ENCODE measurements at regions not wholly inside any gene's neighbourhood (a gene's known extent, or its start where the extent isn't known, plus 50 kb on each side); places are given as distances from the start of the nearest gene placed in this dataset.
"Not testable (repeated sequence)": the region's sequence is repeated elsewhere in the genome, so short reads cannot be mapped to it uniquely, and the experiment has no call there.

DNA sequence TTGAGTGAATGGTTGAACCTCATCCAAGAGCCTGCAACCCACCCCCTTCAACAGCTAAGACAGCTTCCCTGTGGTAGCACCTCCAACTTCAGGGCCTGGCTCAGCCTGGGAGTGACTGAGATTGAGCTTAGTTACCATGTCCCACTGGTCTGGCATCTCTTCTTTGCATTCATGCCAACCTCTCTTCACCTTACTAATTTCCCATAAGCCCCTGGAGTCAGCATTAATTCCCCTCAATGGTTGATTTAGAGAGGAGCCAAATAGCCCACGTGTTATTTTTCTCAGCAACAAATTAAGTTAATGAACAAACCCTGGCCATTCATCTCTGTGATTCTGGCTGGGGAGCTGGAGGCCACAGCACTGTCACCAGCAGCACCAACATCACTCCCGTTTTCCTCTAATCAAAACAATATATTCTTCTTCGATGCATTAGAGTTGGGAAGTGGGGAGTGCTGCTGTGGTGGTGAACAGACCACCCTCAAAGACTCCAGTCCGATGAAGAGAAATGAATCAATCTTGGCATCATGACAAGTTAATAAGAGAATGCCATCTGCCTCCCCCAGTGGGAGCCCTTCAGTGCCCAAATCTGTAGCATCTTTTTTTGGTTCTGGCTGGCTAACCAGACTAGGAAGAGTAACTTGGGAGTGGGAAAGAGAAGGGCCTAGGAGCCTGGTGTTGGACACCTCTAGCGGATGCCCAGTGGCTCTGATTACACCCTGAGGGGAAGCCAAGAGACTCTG lies 83.2 kb upstream of the ADRA1D start:
- no peak for DNase-seq

DNA sequence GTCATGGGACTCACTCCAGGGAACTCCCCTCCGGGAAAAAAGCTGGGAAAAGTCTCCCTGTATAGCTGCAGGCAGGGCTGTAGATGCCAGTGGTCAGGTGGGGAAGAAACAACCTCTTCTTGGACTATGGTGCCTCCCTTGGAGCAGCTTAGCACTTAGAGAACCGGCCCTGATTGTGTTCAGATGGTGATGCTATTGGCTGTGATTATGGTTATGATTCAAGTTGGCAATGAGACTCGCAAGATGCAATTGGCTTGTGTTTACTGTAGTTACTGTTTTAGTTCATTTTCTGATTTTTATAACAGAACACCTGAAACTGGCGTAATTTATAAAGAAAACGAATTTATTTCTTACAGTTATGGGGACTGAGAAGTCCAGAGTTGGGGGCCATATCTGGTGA lies 80.9 kb upstream of the ADRA1D start:
- no peak for DNase-seq

- no peak for DNase-seq
Observed at GRCh38 chr20:4329232-4329631, 80.1 kb upstream of the ADRA1D start.

DNA sequence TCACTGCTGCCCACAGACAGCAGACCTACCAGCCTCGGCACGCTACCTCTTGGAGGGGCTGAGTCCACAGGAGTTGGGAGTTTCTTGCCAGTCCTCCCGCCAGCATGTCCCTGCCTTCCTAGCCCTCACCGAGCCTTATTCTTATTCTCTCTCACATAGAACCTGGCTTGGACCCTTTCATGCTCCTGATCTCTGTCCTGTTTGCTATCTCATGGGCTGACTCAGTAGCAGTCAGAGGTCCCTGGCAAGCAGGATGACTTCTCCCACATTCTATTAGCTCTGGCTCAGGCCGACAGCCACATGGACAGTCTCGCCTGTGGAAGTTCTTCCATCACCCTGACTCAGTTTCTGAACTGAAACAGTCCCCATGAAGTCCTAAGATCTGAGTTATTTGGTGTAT lies 79.5 kb upstream of the ADRA1D start:
- DNase-seq = no peak

DNA sequence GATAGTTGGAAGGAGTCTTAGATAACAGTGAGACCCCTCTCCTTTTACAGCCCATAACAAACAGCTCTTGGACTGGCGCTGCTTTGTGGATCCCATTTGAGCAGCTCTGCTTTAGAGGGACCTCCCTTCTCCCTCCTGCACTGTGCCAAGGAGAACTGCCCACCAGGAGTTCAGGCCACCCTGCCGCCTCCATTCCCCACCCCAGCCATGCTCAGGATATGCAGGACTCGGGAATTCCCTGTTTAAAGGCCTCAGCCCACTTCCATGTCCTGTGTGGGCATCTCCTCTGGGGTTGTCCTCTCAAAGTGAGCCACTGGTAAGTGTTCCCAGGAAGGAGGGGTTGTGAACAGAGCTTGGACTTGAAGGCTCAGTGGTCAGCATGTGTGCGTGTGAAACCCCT lies 78.9 kb upstream of the ADRA1D start:
- no peak for DNase-seq

- DNase-seq = no peak
Observed at GRCh38 chr20:4326195-4327065, 77.3 kb upstream of the ADRA1D start.

- DNase-seq = no peak
Observed at GRCh38 chr20:4325548-4326187, 76.6 kb upstream of the ADRA1D start.

DNA sequence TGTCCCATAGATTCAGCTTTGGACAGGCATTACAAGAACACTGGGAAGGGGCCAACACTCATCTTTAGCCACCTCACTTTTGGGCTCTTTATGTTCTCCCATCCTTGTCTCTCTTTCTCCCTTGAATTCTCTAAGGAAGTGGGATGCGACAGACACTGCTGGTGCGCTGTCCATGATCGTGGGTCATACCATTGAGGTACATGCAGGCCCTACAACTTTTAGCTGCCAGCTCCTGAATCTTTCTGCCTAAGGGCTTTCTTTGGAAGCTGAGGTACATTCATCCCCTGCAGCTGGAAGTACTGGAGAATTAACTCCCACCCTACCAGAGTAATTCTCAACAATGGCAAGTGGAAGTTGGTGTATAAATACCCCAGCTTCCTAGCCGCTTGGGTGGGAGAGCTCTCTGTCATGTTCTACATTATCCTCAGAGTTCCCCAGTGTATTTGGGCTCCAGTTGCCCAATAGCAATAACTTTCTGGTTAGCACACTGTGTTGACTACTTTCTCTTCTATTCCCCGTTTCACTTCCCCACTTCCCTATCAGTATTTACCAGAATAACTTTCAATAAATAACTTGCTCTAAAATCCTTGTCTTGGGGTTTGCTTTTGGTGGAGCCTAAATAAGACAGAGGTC lies 75.6 kb upstream of the ADRA1D start:
- DNase-seq = no peak

- DNase-seq = no peak
Observed at GRCh38 chr20:4322499-4322898, 73.4 kb upstream of the ADRA1D start.

GRCh38 chr20:4320291-4320690 lies 71.2 kb upstream of the ADRA1D start:
- no peak for DNase-seq

DNA sequence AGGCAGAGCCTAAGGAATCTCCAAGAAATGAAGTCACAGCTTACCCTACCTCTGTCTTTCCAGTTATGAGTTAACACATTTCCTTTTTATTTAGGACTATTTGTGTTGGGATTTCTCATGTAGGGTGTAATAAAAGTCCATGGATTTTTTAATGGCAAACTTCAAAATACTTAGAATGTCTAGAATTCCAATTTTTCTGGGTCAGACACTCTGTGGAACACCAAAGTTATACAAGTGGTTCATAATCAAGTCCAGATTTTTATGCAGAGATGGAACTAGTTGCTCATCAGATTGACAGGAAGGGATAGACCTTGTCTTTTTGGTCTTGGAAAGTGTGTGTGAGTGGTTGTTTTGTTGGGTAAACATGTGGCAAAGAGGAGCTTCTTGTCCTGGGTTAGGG lies 69.8 kb upstream of the ADRA1D start:
- DNase-seq = no peak

DNA sequence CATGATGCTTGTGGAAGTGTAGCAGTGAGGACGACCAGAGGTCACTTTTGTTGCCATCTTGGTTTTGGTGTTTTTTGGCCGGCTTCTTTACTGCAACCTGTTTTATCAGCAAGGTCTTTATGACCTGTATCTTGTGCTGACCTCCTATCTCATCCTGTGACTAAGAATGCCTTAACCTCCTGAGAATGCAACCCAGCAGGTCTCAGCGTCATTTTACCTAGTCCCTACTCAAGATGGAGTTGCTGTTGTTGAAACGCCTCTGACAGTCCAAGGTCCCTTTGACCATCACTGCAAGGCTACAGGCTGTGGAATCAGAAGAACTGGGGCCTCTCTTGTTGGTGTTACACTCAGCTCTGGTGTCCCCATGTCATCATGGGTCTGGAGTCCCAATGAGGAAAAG lies 61.5 kb upstream of the ADRA1D start:
- not testable (repeated sequence) for DNase-seq

DNA sequence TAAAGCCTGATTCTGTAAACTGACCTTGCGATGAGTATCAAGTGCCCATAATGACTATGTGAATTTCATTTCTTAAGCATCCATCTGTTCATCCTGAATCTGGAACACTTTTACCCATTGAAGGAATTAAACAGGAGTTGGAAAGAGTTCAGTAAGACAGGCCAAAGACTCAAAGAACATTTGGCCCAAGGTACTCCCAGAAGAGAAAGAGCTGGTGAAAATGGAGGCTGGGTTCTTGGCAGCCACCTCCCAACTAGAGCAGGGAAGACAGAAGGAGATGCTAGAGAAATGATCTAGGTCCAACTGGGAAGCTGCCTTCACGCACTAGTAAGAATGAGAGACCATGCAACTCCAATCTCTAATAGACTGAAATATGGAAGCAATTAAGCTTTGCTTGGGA lies 57.1 kb upstream of the ADRA1D start:
- no peak for DNase-seq

DNA sequence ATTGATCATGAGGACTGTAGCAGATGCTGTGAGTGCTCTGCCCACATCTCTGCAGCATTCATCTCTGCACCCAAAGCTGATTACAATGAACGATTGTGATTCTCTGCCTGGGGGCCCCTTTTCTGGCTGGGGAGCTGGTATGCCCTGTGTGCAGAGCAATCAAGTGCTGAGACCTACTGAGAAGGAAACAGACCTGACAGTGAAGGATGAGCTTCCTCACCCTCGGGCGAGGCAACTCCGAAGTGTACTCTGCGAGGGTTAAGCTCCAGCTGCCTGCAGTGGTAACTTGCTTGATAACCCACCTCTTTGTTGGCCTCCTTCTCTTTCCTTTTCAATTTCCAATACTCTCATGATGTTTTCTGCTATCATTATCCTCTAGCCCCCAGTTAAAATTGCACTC lies 56.0 kb upstream of the ADRA1D start:
- no peak for DNase-seq

DNA sequence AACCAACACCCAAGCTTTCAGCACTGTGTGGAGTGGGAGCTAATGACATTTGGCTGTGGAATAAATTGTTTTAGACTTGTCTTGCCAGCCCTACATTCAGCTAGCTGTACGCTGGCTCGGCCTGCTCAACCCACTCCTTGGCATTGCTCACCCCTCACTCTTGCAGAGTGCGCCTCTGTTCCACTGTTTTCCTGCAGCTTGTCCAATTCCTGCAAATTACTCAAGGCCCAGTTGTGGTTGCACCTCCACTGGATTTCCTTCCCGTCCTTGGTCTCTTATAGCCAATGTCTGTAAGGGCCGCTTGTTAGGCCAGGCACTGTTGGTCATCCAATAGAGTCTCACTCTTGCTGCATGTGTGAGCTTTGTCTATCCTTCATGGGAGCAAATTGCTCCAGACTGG lies 55.5 kb upstream of the ADRA1D start:
- DNase-seq = no peak

GRCh38 chr20:4303136-4303535 lies 54.0 kb upstream of the ADRA1D start:
- DNase-seq = no peak

- no peak for DNase-seq
Observed at GRCh38 chr20:4300921-4301320, 51.8 kb upstream of the ADRA1D start.

DNA sequence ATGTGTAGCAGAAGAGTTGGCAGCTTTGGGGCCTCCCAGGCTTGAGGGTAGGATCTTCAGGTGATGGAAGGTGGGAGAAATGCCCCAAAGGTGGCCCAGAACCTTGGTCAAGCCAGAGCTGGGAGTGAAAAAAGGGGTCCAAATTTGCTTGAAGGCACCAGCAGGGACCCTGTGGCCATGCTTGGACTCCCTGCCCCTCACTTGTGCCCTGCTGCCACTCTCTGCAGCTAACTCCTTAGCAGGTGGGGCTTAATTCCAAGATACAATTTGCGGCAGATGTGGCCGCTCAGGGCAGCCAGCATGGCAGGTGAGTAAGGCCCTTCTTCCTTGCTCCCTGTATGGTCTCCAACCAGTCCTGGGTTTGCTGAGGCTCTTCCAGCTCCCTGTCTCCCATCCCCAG lies 51.3 kb upstream of the ADRA1D start:
- no peak for DNase-seq

- no peak for DNase-seq
Observed at GRCh38 chr20:4299773-4300172, 50.7 kb upstream of the ADRA1D start.

DNA sequence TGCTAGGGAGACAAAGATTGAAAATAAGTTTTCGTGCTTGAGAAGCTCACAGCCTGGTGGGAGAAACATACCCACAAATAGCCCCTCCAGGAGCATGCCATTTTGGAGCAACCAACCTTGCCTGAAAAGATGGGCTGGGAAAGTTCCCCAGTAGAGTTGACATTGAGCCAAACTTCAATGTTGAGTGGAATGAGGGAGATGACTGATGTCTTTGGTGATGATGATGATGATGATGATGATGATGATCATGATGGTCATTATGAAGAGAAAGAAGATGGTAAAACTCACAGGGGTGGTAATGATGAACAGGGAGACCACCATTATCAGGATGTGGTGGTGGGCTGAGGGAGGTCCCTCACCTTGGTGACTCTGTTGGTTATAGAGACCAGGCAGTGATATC lies 50.1 kb upstream of the ADRA1D start:
- no peak for DNase-seq

Measured in NCI-H226 (cell line).